MCF 10A (cell line): ENCODE measurements at regions not wholly inside any gene's neighbourhood (a gene's known extent, or its start where the extent isn't known, plus 50 kb on each side); places are given as distances from the start of the nearest gene placed in this dataset.

Experiments
- BruUV-seq: library from RNA; stranded (reverse); fragments of 400-500 nt; replicated peaks from 2 replicates; lab custom pipeline; 2021; lab: Mats Ljungman, UMichigan
- CTCF ChIA-PET: fragments of 300-600 bp; sonication (Branson Sonifier 250); formaldehyde crosslinking; extraction: SDS; loops from one replicate; lab custom pipeline; 2021; ENCODE audit warnings: antibody characterized with exemption, inconsistent platforms; lab: Yijun Ruan, JAX
- POLR2A ChIA-PET: fragments of 300-600, 350-650 bp; sonication (Branson Sonifier 250); formaldehyde crosslinking; extraction: SDS; loops from one replicate; lab custom pipeline; 2020; ENCODE audit warnings: antibody characterized with exemption, inconsistent platforms; lab: Yijun Ruan, JAX
- DNase-seq: peaks from one replicate; pipeline ENCODE4 v3.0.0-alpha.2; 2018; ENCODE audit not compliant: unreplicated experiment
- H3K27ac Mint-ChIP-seq: one replicate; pipeline ENCODE4 v1.8.0; 2022; ENCODE audit warnings: mild to moderate bottlenecking, low read depth, mixed read lengths; ENCODE audit not compliant: unreplicated experiment
- H3K27me3 Mint-ChIP-seq: one replicate; pipeline ENCODE4 v1.8.0; 2022; ENCODE audit warnings: mixed read lengths; ENCODE audit not compliant: insufficient read depth, unreplicated experiment
- H3K36me3 Mint-ChIP-seq: one replicate; pipeline ENCODE4 v1.8.0; 2022; ENCODE audit warnings: mild to moderate bottlenecking, moderate library complexity, mixed read lengths; ENCODE audit not compliant: insufficient read depth, unreplicated experiment
- H3K4me1 Mint-ChIP-seq: one replicate; pipeline ENCODE4 v1.8.0; 2022; ENCODE audit warnings: mixed read lengths; ENCODE audit not compliant: insufficient read depth, unreplicated experiment
- H3K4me3 Mint-ChIP-seq: one replicate; pipeline ENCODE4 v1.8.0; 2022; ENCODE audit warnings: mild to moderate bottlenecking, moderate library complexity, mixed read lengths; ENCODE audit not compliant: unreplicated experiment
- H3K9me3 Mint-ChIP-seq: one replicate; pipeline ENCODE4 v1.8.0; 2022; ENCODE audit warnings: mixed read lengths; ENCODE audit not compliant: unreplicated experiment
- intact Hi-C: fragments of 100-400 bp; cut with micrococcal nuclease; formaldehyde crosslinking; loops from 2 replicates; pipeline ENCODE4 v1.14.1; 2022
- TF ChIP-seq, protein P1 (sequence below): fragments of 200-600 bp; IDR thresholded peaks from one replicate; pipeline ENCODE4 v1.8.0; 2022; ENCODE audit warnings: antibody characterized with exemption, mild to moderate bottlenecking; ENCODE audit not compliant: unreplicated experiment

DNA sequence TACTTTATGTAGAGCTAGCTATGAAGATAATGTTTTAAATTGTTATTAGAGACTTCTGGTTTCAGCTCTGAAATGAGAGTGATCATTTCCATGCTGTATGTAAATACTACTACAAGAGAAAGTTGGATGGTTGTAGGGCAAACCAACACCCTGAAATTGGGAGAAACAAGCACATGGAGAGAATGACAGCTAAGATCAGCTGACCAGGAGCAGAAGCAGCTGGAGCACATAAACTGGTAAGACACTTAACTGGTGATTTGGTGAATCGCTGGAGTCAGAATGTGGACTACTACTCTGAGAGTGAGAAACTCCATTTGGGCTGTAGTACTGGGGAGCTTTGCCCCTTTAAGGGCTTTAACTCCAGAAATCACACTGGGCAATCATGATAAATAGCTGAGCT lies 226.8 kb downstream of the RND3 start:
- TF ChIP-seq, protein P1, sequence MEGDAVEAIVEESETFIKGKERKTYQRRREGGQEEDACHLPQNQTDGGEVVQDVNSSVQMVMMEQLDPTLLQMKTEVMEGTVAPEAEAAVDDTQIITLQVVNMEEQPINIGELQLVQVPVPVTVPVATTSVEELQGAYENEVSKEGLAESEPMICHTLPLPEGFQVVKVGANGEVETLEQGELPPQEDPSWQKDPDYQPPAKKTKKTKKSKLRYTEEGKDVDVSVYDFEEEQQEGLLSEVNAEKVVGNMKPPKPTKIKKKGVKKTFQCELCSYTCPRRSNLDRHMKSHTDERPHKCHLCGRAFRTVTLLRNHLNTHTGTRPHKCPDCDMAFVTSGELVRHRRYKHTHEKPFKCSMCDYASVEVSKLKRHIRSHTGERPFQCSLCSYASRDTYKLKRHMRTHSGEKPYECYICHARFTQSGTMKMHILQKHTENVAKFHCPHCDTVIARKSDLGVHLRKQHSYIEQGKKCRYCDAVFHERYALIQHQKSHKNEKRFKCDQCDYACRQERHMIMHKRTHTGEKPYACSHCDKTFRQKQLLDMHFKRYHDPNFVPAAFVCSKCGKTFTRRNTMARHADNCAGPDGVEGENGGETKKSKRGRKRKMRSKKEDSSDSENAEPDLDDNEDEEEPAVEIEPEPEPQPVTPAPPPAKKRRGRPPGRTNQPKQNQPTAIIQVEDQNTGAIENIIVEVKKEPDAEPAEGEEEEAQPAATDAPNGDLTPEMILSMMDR: no peak
- Mint-ChIP-seq H3K27ac (no peak overlapping the region), H3K36me3 (no peaks in the 10 kb centered on the region), H3K4me1 (no peaks in the 10 kb centered on the region), H3K27me3 (no peaks in the 10 kb centered on the region), H3K9me3 (no peaks in the 10 kb centered on the region), H3K4me3 (no peak overlapping the region)
- DNase-seq: no peak
- intact Hi-C loops: no loop called here
- no TSS peak for BruUV-seq
- CTCF ChIA-PET: interaction anchor here (0.6 kb wide), 1 partner anchor 510 kb away, joined by 3 read pairs; no protein-coding TSS in a partner anchor
- POLR2A ChIA-PET: interaction anchor here (1.4 kb wide), 1 partner anchor 8 kb away, joined by 5 read pairs; no protein-coding TSS in a partner anchor

DNA sequence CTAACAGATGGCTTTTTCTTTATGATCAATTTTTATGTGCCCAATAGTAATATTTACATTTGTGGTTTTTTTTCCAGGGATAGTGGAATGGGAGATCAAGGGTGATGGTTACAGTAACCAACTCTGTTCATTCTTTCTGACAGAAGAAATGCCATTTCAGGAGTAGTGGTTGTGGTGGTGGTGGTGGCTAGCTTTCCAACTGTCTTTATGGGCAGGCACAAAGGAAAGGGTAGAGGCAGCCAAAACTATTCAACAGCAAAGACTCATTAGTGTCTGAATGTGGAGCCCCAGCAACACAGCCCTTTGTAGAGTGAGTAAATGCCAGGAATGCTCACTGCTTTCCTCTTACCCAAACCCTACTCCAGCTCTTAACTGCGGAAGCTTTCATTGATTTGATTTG lies 227.7 kb downstream of the RND3 start:
- BruUV-seq: no TSS peak
- H3K27ac Mint-ChIP-seq: no peak overlapping the region
- no peaks in the 10 kb centered on the region for H3K27me3 Mint-ChIP-seq
- ChIA-PET CTCF (no interaction called here), POLR2A (interaction anchor here (0.5 to 1.4 kb wide), 3 partner anchors 9 to 489 kb away, joined by 3 to 5 read pairs (median 3); no protein-coding TSS in a partner anchor)
- TF ChIP-seq, protein P1: no peak
- no peaks in the 10 kb centered on the region for H3K4me1 Mint-ChIP-seq
- intact Hi-C loops: no loop called here
- no peaks in the 10 kb centered on the region for H3K36me3 Mint-ChIP-seq
- no peak for DNase-seq
- H3K9me3 Mint-ChIP-seq: no peaks in the 10 kb centered on the region
- H3K4me3 Mint-ChIP-seq: no peak overlapping the region

DNA sequence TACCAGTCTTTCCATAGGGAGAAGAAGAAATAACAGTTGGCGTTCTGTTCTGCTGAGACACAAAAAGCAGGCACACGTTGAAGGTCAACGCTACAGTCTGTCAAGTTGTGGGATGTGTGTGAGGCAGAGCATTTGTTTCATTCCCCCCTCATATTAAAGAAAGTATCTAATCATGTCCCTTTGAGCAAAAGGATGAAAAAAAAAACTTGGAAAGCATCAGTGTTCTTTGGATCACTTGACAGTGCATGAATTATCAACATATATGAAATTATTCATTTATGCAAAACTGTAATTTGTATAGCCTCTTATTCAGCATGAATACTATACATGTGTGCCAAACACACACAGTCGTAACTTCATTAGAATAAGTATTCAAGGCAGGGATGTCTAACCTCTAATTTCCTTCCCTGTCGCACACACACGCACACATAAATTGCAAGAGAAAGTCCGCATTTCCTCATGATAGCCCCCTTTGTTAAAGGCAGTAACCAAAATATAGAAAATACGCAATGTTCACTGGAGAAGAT lies 228.6 kb downstream of the RND3 start:
- intact Hi-C loops: no loop called here
- Mint-ChIP-seq H3K4me1 (no peaks in the 10 kb centered on the region), H3K27me3 (no peaks in the 10 kb centered on the region), H3K27ac (no peak overlapping the region), H3K4me3 (no peak overlapping the region), H3K36me3 (no peaks in the 10 kb centered on the region), H3K9me3 (no peaks in the 10 kb centered on the region)
- BruUV-seq: no TSS peak
- ChIA-PET POLR2A (no interaction called here), CTCF (interaction anchor here (0.6 to 1.2 kb wide), 2 partner anchors 20 to 71 kb away, joined by 4 read pairs; no protein-coding TSS in a partner anchor)
- TF ChIP-seq, protein P1: no peak
- DNase-seq: no peak

DNA sequence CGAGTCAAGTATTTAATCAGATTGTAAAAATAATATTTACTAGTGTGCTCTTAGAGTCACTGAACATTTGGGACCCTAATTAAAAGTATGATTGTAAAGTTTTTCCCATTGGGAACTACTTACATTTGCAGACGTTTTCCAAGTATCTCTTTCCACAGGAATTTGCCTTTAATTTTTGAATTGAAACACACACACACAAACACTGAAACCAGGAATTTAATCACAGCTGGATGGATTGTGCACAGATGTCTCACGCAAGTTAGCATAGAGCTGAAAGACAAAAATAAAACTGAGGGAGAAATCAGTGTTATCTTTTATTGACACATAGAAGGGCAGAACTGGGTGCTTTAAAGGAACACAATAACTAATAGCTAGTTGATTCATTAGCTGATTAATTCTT lies 230.7 kb downstream of the RND3 start:
- Mint-ChIP-seq H3K4me1 (no peaks in the 10 kb centered on the region), H3K27ac (no peak overlapping the region), H3K36me3 (no peaks in the 10 kb centered on the region), H3K27me3 (no peaks in the 10 kb centered on the region), H3K9me3 (no peaks in the 10 kb centered on the region), H3K4me3 (no peak overlapping the region)
- ChIA-PET CTCF (no interaction called here), POLR2A (interaction anchor here (0.9 kb wide), 1 partner anchor 34 kb away, joined by 3 read pairs; no protein-coding TSS in a partner anchor)
- BruUV-seq: no TSS peak
- intact Hi-C loops: no loop called here
- TF ChIP-seq, protein P1: no peak
- DNase-seq: no peak
